A549 (cell line): ENCODE measurements at regions not wholly inside any gene's neighbourhood (a gene's known extent, or its start where the extent isn't known, plus 50 kb on each side); places are given as distances from the start of the nearest gene placed in this dataset.

Source experiments
- ATAC-seq, 2 experiments: fragments of 200-7000 bp in 1 of 2; fragments of >200 bp in 1 of 2; cut with Nextera tagmentation in 1 of 2; cut with Tn5 transposase in 1 of 2; 3 replicates each; pipeline versions ENCODE4 v1.8.0 to v1.9.1; 2018 to 2020; ENCODE audit warnings: mild to moderate bottlenecking in 1 of 2, moderate library complexity in 1 of 2
- CTCF ChIA-PET: fragments of 300-600 bp; sonication (Branson Sonifier 250); formaldehyde crosslinking; extraction: SDS; loops from one replicate; lab custom pipeline; 2021; ENCODE audit warnings: antibody characterized with exemption, inconsistent platforms; lab: Yijun Ruan, JAX
- POLR2A ChIA-PET: fragments of 350-600 bp; formaldehyde crosslinking; extraction: SDS; loops from one replicate; lab custom pipeline; 2021; ENCODE audit warnings: antibody characterized with exemption, inconsistent platforms; lab: Yijun Ruan, JAX
- DNase-seq, 2 experiments: peaks; one replicate each; pipeline versions ENCODE4 v3.0.0 to v3.0.0-alpha.2; 2011 to 2016; ENCODE audit warnings: low read depth in 1 of 2, low spot score in 1 of 2
- FAIRE-seq: peaks from 2 replicates; lab custom pipeline; 2011; peaks lifted over from hg19 to GRCh38; lab: Jason Lieb, UNC
- H3K27ac ChIP-seq, 2 experiments: fragments of >200 bp; sonication (Bioruptor Twin); formaldehyde crosslinking; 3 replicates each; pipeline ENCODE4 v1.5.1; 2016 to 2017
- H3K4me1 ChIP-seq: fragments of >200 bp; sonication (Bioruptor Twin); formaldehyde crosslinking; 3 replicates; pipeline ENCODE4 v1.6.1; 2016
- H3K4me2 ChIP-seq: fragments of >200 bp; sonication (Bioruptor Twin); formaldehyde crosslinking; 3 replicates; pipeline ENCODE4 v1.6.1; 2016
- H3K4me3 ChIP-seq: fragments of >200 bp; sonication (Bioruptor Twin); formaldehyde crosslinking; 3 replicates; pipeline ENCODE4 v1.5.1; 2016
- H3K9me3 ChIP-seq: fragments of >200 bp; sonication (Bioruptor Twin); formaldehyde crosslinking; 3 replicates; pipeline ENCODE4 v1.6.1; 2016
- ATOH8 ChIP-seq: fragments of 250-450 bp; sonication (Bioruptor Pico); IDR thresholded peaks from 2 replicates; pipeline ENCODE4 v1.5.0; 2020; ENCODE audit warnings: low read depth, mild to moderate bottlenecking, moderate library complexity
- BHLHE40 ChIP-seq: IDR thresholded peaks from 2 replicates; pipeline ENCODE4 v1.6.1; 2012; ENCODE audit warnings: low read depth, low read length, inconsistent platforms
- CBX2 ChIP-seq: fragments of 200-600 bp; sonication (generic); IDR thresholded peaks from 2 replicates; pipeline ENCODE4 v1.6.1; 2016; ENCODE audit warnings: low read depth, mild to moderate bottlenecking, borderline replicate concordance
- CBX8 ChIP-seq: fragments of 200-600 bp; sonication (generic); IDR thresholded peaks from 2 replicates; pipeline ENCODE4 v1.6.1; 2016
- CHD2 ChIP-seq: fragments of 150-350 bp; IDR thresholded peaks from 2 replicates; pipeline ENCODE4 v1.6.1; 2014; ENCODE audit warnings: low read length; ENCODE audit not compliant: partially characterized antibody
- EHMT2 ChIP-seq: fragments of 200-600 bp; sonication (generic); IDR thresholded peaks from 2 replicates; pipeline ENCODE4 v1.6.1; 2016; ENCODE audit warnings: antibody characterized with exemption, low read depth, mild to moderate bottlenecking, moderate library complexity
- ELK1 ChIP-seq: fragments of 150-350 bp; IDR thresholded peaks from 2 replicates; pipeline ENCODE4 v1.6.1; 2014; ENCODE audit warnings: low read depth, mild to moderate bottlenecking, low read length
- EP300 ChIP-seq, 2 experiments: fragments of >200 bp; sonication (Bioruptor Twin); formaldehyde crosslinking; IDR thresholded peaks; 2 replicates in 1 of 2; 3 replicates in 1 of 2; pipeline ENCODE4 v1.6.1; 2016 to 2017
- FOSL2 ChIP-seq, 2 experiments: fragments of 450-650 bp in 1 of 2; fragments of >200 bp in 1 of 2; sonication (Bioruptor Twin) in 1 of 2; formaldehyde crosslinking; IDR thresholded peaks; 2 replicates each; pipeline versions ENCODE4 v1.5.0 to v1.6.1; 2016 to 2020; ENCODE audit warnings: mild to moderate bottlenecking in 1 of 2, moderate library complexity in 1 of 2
- FOXS1 ChIP-seq: fragments of 250-450 bp; sonication (Bioruptor Pico); IDR thresholded peaks from 2 replicates; pipeline ENCODE4 v1.5.0; 2020; ENCODE audit warnings: mild to moderate bottlenecking, moderate library complexity
- HDAC2 ChIP-seq: fragments of 200-600 bp; sonication (generic); IDR thresholded peaks from 2 replicates; pipeline ENCODE4 v1.6.1; 2016
- HEYL ChIP-seq: fragments of 250-450 bp; sonication (Bioruptor Pico); IDR thresholded peaks from 2 replicates; pipeline ENCODE4 v1.8.0; 2021; ENCODE audit warnings: mild to moderate bottlenecking, moderate library complexity
- KDM1A ChIP-seq: fragments of 200-600 bp; sonication (generic); IDR thresholded peaks from 2 replicates; pipeline ENCODE4 v1.6.1; 2016; ENCODE audit warnings: low read depth, mild to moderate bottlenecking
- MAFK ChIP-seq: fragments of 450-650 bp; IDR thresholded peaks from 2 replicates; pipeline ENCODE4 v1.6.1; 2014; ENCODE audit not compliant: partially characterized antibody
- MAX ChIP-seq: IDR thresholded peaks from 2 replicates; pipeline ENCODE4 v1.6.1; 2012
- MAZ ChIP-seq: fragments of 150-350 bp; IDR thresholded peaks from 2 replicates; pipeline ENCODE4 v1.6.1; 2014; ENCODE audit warnings: antibody characterized with exemption, low read depth, low read length, borderline replicate concordance
- NFE2L2 ChIP-seq: fragments of 150-350 bp; conservative IDR thresholded peaks from 2 replicates; pipeline ENCODE4 v1.6.1; 2014; ENCODE audit warnings: low read length
- RAD21 ChIP-seq, 2 experiments: fragments of >200 bp in 1 of 2; sonication (Bioruptor Twin) in 1 of 2; formaldehyde crosslinking in 1 of 2; IDR thresholded peaks in 1 of 2; conservative IDR thresholded peaks in 1 of 2; 2 replicates in 1 of 2; 3 replicates in 1 of 2; pipeline ENCODE4 v1.6.1; 2012 to 2018; ENCODE audit warnings: inconsistent platforms in 1 of 2
- RARB ChIP-seq: fragments of 250-450 bp; sonication (Bioruptor Pico); IDR thresholded peaks from 2 replicates; pipeline ENCODE4 v1.8.0; 2021; ENCODE audit warnings: mild to moderate bottlenecking, moderate library complexity
- RFX5 ChIP-seq: fragments of 450-650 bp; IDR thresholded peaks from 2 replicates; pipeline ENCODE4 v1.7.1; 2014; ENCODE audit warnings: antibody characterized with exemption, mild to moderate bottlenecking, moderate library complexity
- WGBS: methylation state at CpG from one replicate; pipeline ENCODE4 v1.1.6; 2017; ENCODE audit errors: missing lambda C conversion rate; 5-methylcytosine and 5-hydroxymethylcytosine counted together
- TF ChIP-seq, protein P1 (sequence below): fragments of >200 bp; sonication (Bioruptor Twin); formaldehyde crosslinking; IDR thresholded peaks from 2 replicates; pipeline ENCODE4 v1.6.1; 2016
- TF ChIP-seq, protein P2 (sequence below): fragments of 200-600 bp; sonication (generic); IDR thresholded peaks from 2 replicates; pipeline ENCODE4 v1.6.1; 2016; ENCODE audit warnings: antibody characterized with exemption, mild to moderate bottlenecking, moderate library complexity
- TF ChIP-seq, protein P3 (sequence below): IDR thresholded peaks from 2 replicates; pipeline ENCODE4 v1.6.1; 2012

- no peak overlapping the region for H3K4me2 ChIP-seq
- FAIRE-seq = no peak
- H3K9me3 ChIP-seq = peaks cover 3% of the 10 kb centered on the region; the same call in 2 of the 3 replicates
- CTCF ChIA-PET = interaction anchor here (0.7 kb wide), 1 partner anchor 142 kb away, joined by 4 read pairs; no protein-coding TSS in a partner anchor
- TF ChIP-seq CHD2 = no peak
- no peak for TF ChIP-seq BHLHE40
- TF ChIP-seq FOSL2 (IDR thresholded peaks at IDR 0.05) = no peak
- no peak for TF ChIP-seq FOSL2 (CRISPR knock-in tag; IDR thresholded peaks at IDR 0.05)
- no peak for TF ChIP-seq RAD21 (conservative IDR thresholded peaks at IDR 0.05 in 1 of 2, IDR thresholded peaks at IDR 0.05 in 1 of 2)
- TF ChIP-seq, protein P1, sequence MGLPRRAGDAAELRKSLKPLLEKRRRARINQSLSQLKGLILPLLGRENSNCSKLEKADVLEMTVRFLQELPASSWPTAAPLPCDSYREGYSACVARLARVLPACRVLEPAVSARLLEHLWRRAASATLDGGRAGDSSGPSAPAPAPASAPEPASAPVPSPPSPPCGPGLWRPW = no peak
- H3K27ac ChIP-seq = no peak overlapping the region
- WGBS = 0% methylated on average over 2 of the region's 2 CpGs
- no peak overlapping the region for H3K4me3 ChIP-seq
- H3K4me1 ChIP-seq = no peaks in the 10 kb centered on the region
- POLR2A ChIA-PET = no interaction called here
- DNase-seq = no peak
- no peak for ATAC-seq
Measured at GRCh38 chr3:76576201-76576600, 463.7 kb upstream of the ROBO2 start.

DNA sequence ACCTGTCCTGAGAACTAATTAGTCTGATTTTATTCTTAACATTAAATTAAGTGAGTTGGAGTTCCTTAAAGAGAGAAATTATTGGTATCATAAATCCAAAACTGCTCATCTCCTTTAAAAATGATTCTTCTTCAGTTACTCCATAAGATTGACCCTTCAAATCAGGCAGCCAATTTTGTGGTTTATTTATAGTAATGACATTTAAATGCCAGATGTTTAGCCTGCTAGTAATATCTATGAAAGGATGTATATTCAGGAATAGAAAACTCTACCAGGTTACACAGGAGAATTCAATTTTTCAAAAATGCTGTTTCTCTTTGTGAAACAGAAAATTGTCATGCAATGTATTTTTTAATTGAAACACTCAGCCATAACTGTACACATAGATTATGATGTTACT lies 457.8 kb upstream of the ROBO2 start:
- DNase-seq (no peak), FAIRE-seq (no peak), ATAC-seq (no peak)
- Histone ChIP-seq H3K4me1 (no peaks in the 10 kb centered on the region), H3K9me3 (no peaks in the 10 kb centered on the region), H3K4me2 (no peak overlapping the region), H3K27ac (no peak overlapping the region), H3K4me3 (no peak overlapping the region)
- POLR2A ChIA-PET = no interaction called here
- CTCF ChIA-PET = no interaction called here
- TF ChIP-seq RAD21 (conservative IDR thresholded peaks at IDR 0.05 in 1 of 2, IDR thresholded peaks at IDR 0.05 in 1 of 2) (no peak), HEYL (CRISPR knock-in tag) (no peak), KDM1A (no peak), RFX5 (no peak), BHLHE40 (no peak), MAZ (no peak), EP300 (IDR thresholded peaks at IDR 0.05) (no peak), CBX8 (no peak), EHMT2 (no peak), FOXS1 (CRISPR knock-in tag) (no peak), CBX2 (no peak), MAFK (no peak), NFE2L2 (no peak), RARB (CRISPR knock-in tag) (no peak), ELK1 (no peak), MAX (no peak), ATOH8 (no peak), HDAC2 (no peak)
- TF ChIP-seq, protein P2, sequence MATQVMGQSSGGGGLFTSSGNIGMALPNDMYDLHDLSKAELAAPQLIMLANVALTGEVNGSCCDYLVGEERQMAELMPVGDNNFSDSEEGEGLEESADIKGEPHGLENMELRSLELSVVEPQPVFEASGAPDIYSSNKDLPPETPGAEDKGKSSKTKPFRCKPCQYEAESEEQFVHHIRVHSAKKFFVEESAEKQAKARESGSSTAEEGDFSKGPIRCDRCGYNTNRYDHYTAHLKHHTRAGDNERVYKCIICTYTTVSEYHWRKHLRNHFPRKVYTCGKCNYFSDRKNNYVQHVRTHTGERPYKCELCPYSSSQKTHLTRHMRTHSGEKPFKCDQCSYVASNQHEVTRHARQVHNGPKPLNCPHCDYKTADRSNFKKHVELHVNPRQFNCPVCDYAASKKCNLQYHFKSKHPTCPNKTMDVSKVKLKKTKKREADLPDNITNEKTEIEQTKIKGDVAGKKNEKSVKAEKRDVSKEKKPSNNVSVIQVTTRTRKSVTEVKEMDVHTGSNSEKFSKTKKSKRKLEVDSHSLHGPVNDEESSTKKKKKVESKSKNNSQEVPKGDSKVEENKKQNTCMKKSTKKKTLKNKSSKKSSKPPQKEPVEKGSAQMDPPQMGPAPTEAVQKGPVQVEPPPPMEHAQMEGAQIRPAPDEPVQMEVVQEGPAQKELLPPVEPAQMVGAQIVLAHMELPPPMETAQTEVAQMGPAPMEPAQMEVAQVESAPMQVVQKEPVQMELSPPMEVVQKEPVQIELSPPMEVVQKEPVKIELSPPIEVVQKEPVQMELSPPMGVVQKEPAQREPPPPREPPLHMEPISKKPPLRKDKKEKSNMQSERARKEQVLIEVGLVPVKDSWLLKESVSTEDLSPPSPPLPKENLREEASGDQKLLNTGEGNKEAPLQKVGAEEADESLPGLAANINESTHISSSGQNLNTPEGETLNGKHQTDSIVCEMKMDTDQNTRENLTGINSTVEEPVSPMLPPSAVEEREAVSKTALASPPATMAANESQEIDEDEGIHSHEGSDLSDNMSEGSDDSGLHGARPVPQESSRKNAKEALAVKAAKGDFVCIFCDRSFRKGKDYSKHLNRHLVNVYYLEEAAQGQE = no peak
- TF ChIP-seq, protein P3, sequence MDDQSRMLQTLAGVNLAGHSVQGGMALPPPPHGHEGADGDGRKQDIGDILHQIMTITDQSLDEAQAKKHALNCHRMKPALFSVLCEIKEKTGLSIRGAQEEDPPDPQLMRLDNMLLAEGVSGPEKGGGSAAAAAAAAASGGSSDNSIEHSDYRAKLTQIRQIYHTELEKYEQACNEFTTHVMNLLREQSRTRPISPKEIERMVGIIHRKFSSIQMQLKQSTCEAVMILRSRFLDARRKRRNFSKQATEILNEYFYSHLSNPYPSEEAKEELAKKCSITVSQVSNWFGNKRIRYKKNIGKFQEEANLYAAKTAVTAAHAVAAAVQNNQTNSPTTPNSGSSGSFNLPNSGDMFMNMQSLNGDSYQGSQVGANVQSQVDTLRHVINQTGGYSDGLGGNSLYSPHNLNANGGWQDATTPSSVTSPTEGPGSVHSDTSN = no peak
